Ovary (tissue), 7 donors: ENCODE measurements at regions not wholly inside any gene's neighbourhood (a gene's known extent, or its start where the extent isn't known, plus 50 kb on each side); places are given as distances from the start of the nearest gene placed in this dataset.

Source experiments
- DNase-seq, 5 donors: peaks; one replicate each; pipeline ENCODE4 v3.0.0-alpha.2; 2019 to 2020
- H3K27ac ChIP-seq, 2 donors: fragments of 200-600 bp; one replicate each; pipeline versions ENCODE4 v1.5.1 to v1.8.0; 2019 to 2022
- H3K27me3 ChIP-seq: fragments of 200-600 bp; one replicate; pipeline ENCODE4 v1.8.0; 2022
- H3K36me3 ChIP-seq: fragments of 200-600 bp; sonication (generic); one replicate; pipeline ENCODE4 v1.5.1; 2019
- H3K4me1 ChIP-seq: one replicate; pipeline ENCODE4 v1.8.1; 2013; ENCODE audit warnings: mild to moderate bottlenecking, moderate library complexity; ENCODE audit not compliant: insufficient read depth
- H3K4me3 ChIP-seq: fragments of 200-600 bp; sonication (generic); one replicate; pipeline ENCODE4 v1.5.1; 2017
- H3K9me3 ChIP-seq, 2 donors: fragments of 200-600 bp in 1 of 2; sonication (generic) in 1 of 2; one replicate each; pipeline versions ENCODE4 v1.5.1 to v1.8.1; 2013 to 2019; ENCODE audit warnings: mild to moderate bottlenecking in 1 of 2, moderate library complexity in 1 of 2
- EP300 ChIP-seq: sonication (generic); formaldehyde crosslinking; IDR thresholded peaks from one replicate; pipeline ENCODE4 v1.6.1; 2017; ENCODE audit warnings: antibody characterized with exemption
- POLR2A ChIP-seq: fragments of 450-650 bp; IDR thresholded peaks from one replicate; pipeline ENCODE4 v1.6.1; 2017; ENCODE audit warnings: antibody characterized with exemption, mild to moderate bottlenecking, moderate library complexity
- WGBS, 3 donors: extraction: QIAGEN DNeasy Blood & Tissue Kit in 1 of 3; methylation state at CpG; one replicate each; pipeline versions ENCODE4 v1.1.5 to v1.1.7; 2013 to 2017; 5-methylcytosine and 5-hydroxymethylcytosine counted together
- intact Hi-C, 4 donors: fragments of 100-400 bp; cut with DNase I; formaldehyde crosslinking; loops; one replicate each; pipeline versions ENCODE4 v1.11.0 to v1.15.1; 2022 to 2023
- TF ChIP-seq, protein P1 (sequence below), 3 donors: fragments of 450-650 bp in 2 of 3; fragments of 200-600 bp in 1 of 3; IDR thresholded peaks; one replicate each; pipeline versions ENCODE4 v1.5.1 to v1.8.0; 2016 to 2022; ENCODE audit warnings: antibody characterized with exemption in 3 of 3, mild to moderate bottlenecking in 1 of 3
- donor health status: DM: no; HTN: no; CAD: no; lungs with moderate emphysema.
- donor health status: DM: no; HTN: no; CAD: no.
- donor health status: Bipolar disorder and iron deficiency.
- donor health status: DM: no; HTN: no; CAD: no.
- donor health status: DM: yes; HTN: yes; CAD: no.

GRCh38 chr20:19953606-19954005 lies 63.6 kb upstream of the NAA20 start:
- Histone ChIP-seq H3K4me1 (no peaks in the 10 kb centered on the region), H3K4me3 (no peak overlapping the region), H3K36me3 (no peaks in the 10 kb centered on the region), H3K27me3 (no peaks in the 10 kb centered on the region), H3K9me3 (no peaks in the 10 kb centered on the region), H3K27ac (no peak overlapping the region)
- intact Hi-C loops: no loop called here
- DNase-seq: no peak
- TF ChIP-seq EP300 (no peak), POLR2A (no peak)
- TF ChIP-seq, protein P1, sequence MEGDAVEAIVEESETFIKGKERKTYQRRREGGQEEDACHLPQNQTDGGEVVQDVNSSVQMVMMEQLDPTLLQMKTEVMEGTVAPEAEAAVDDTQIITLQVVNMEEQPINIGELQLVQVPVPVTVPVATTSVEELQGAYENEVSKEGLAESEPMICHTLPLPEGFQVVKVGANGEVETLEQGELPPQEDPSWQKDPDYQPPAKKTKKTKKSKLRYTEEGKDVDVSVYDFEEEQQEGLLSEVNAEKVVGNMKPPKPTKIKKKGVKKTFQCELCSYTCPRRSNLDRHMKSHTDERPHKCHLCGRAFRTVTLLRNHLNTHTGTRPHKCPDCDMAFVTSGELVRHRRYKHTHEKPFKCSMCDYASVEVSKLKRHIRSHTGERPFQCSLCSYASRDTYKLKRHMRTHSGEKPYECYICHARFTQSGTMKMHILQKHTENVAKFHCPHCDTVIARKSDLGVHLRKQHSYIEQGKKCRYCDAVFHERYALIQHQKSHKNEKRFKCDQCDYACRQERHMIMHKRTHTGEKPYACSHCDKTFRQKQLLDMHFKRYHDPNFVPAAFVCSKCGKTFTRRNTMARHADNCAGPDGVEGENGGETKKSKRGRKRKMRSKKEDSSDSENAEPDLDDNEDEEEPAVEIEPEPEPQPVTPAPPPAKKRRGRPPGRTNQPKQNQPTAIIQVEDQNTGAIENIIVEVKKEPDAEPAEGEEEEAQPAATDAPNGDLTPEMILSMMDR (IDR thresholded peaks at IDR 0.05): no peak

DNA sequence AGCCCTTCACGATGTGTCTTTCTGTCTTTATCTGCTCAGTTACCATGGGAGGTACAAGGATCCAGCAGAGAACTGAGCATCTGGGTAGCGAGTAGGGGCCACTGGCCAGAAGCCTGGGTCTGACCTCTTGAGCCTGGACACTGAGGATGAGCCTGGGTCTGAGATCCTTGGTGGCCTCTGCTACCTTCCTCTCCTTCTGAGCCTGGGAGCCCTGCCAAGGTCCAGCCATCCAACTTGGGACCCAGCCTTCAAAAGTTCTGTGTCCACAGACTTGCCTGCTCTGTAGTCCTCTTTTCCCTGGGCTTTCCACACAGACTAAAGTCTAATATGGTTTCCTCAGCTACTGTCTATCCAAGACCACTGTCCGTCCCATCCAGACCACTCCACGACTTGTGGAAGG lies 60.2 kb upstream of the NAA20 start:
- Histone ChIP-seq H3K4me3 (no peak overlapping the region), H3K4me1 (no peaks in the 10 kb centered on the region), H3K27ac (no peak overlapping the region), H3K36me3 (no peaks in the 10 kb centered on the region), H3K9me3 (no peaks in the 10 kb centered on the region), H3K27me3 (no peaks in the 10 kb centered on the region)
- DNase-seq: no peak
- intact Hi-C loops: no loop called here
- WGBS, 3 donors: 94 to 96% (median 95%) methylated on average over 4 of the region's 4 CpGs
- no peak for TF ChIP-seq EP300
- TF ChIP-seq, protein P1 (IDR thresholded peaks at IDR 0.05): no peak
- TF ChIP-seq POLR2A: no peak

DNA sequence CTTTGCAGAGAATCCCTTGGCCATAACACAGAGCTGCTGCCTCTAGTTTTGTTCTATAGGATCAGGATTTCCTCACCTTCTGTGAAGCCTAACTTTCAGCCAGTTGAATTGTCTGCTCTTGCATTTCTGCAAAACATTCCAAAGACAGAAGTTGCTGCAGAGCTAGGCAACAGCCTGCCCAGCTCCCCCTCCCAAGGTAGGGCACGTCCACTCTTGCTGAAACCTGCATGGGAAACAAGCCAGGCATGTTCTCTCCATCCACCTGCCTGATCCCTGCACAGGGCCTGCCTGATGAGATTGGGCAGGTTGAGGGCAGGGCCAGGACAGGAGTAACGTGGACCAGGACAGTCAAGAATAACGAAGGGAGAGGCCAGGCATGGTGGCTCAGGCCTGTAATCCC lies 58.9 kb upstream of the NAA20 start:
- Histone ChIP-seq H3K27me3 (no peaks in the 10 kb centered on the region), H3K27ac (no peak overlapping the region), H3K4me3 (no peak overlapping the region), H3K4me1 (no peaks in the 10 kb centered on the region), H3K9me3 (no peaks in the 10 kb centered on the region), H3K36me3 (no peaks in the 10 kb centered on the region)
- intact Hi-C loops: no loop called here
- 92 to 100% (median 97%) methylated on average over 3 of the region's 3 CpGs for WGBS, 3 donors
- TF ChIP-seq, protein P1 (IDR thresholded peaks at IDR 0.05): no peak
- TF ChIP-seq POLR2A: no peak
- no peak for TF ChIP-seq EP300
- DNase-seq: no peak

DNA sequence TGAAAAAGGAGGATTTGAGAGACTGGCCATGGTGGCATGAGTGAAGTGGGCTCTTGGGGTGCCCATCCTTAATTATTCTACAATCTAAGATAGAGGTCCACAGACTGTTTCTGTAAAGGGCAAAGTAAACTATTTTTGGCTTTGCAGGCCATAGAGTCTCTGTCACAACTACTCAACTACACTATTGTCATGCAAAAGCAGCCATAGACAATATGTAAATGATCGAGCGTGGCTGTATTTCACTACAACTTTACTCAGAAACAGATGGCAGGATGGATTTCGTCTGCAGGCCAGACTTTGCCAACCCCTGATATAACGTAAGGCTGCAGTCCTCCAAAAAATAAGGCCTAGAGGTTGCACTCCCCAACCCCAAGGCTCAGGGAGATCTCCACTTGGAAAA lies 58.2 kb upstream of the NAA20 start:
- no peaks in the 10 kb centered on the region for H3K9me3 ChIP-seq
- no peaks in the 10 kb centered on the region for H3K27me3 ChIP-seq
- H3K4me1 ChIP-seq: no peaks in the 10 kb centered on the region
- intact Hi-C loops: no loop called here
- 76 to 96% (median 92%) methylated on average over 4 of the region's 4 CpGs for WGBS, 3 donors
- H3K36me3 ChIP-seq: no peaks in the 10 kb centered on the region
- no peak overlapping the region for H3K27ac ChIP-seq
- TF ChIP-seq POLR2A: no peak
- TF ChIP-seq EP300: no peak
- TF ChIP-seq, protein P1 (IDR thresholded peaks at IDR 0.05): no peak
- DNase-seq: no peak
- no peak overlapping the region for H3K4me3 ChIP-seq

DNA sequence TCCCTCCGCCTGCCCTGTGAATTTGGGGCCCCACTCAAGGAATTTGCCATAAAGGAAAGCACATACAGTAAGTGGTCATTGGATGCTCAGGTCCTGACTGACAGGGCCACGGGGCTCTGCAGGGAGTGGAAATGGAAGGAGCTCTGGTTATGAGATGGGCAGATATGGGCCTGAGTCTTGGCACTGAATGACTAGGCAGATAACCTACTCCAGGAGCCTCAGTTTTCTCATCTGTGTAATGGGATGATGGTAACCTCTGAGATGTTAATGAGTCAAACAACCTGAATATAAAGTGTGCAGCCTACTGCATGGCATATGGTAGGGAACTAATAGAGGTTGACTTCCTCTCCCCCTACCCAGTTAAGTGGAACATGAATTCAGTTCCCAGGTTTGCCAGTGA lies 56.4 kb upstream of the NAA20 start:
- Histone ChIP-seq H3K27me3 (no peaks in the 10 kb centered on the region), H3K9me3 (no peaks in the 10 kb centered on the region), H3K36me3 (no peaks in the 10 kb centered on the region), H3K4me1 (peaks cover 11% of the 10 kb centered on the region), H3K4me3 (no peak overlapping the region), H3K27ac (no peak overlapping the region)
- WGBS, 3 donors: 91 to 97% (median 91%) methylated on average over 2 of the region's 2 CpGs
- intact Hi-C loops: no loop called here
- DNase-seq: no peak
- TF ChIP-seq EP300 (no peak), POLR2A (no peak)
- TF ChIP-seq, protein P1 (IDR thresholded peaks at IDR 0.05): no peak
